22Rv1 (cell line): ENCODE measurements at regions not wholly inside any gene's neighbourhood (a gene's known extent, or its start where the extent isn't known, plus 50 kb on each side); places are given as distances from the start of the nearest gene placed in this dataset.

Experiments used
- CTCF ChIP-seq: fragments of 450-650 bp; IDR thresholded peaks from 2 replicates; pipeline ENCODE4 v1.5.1; 2017; ENCODE audit warnings: mild to moderate bottlenecking
- ZFX ChIP-seq: fragments of 450-650 bp; IDR thresholded peaks from 2 replicates; pipeline ENCODE4 v1.6.1; 2017; ENCODE audit warnings: antibody characterized with exemption, borderline replicate concordance

- peak; percentile 73 for TF ChIP-seq CTCF
- TF ChIP-seq ZFX: no peak
Observed at GRCh38 chr3:157618075-157618760, 115.0 kb upstream of the VEPH1 start.
